GM12878 (cell line): ENCODE measurements at regions not wholly inside any gene's neighbourhood (a gene's known extent, or its start where the extent isn't known, plus 50 kb on each side); places are given as distances from the start of the nearest gene placed in this dataset.

Source experiments
- ATAC-seq: fragments of 200-7000 bp; cut with Tn5 transposase; 3 replicates; pipeline ENCODE4 v1.9.1; 2020; ENCODE audit warnings: mild to moderate bottlenecking, moderate library complexity
- BruUV-seq: library from RNA; stranded (reverse); fragments of 400-500 nt; replicated peaks from 2 replicates; lab custom pipeline; 2021; lab: Mats Ljungman, UMichigan
- CTCF ChIA-PET: fragments of 300-600 bp; sonication (Branson Sonifier 250); formaldehyde crosslinking; extraction: SDS; loops from one replicate; lab custom pipeline; 2021; ENCODE audit warnings: inconsistent platforms; lab: Yijun Ruan, JAX
- POLR2A ChIA-PET: fragments of 350-600 bp; formaldehyde crosslinking; extraction: SDS; loops from one replicate; lab custom pipeline; 2021; ENCODE audit warnings: inconsistent platforms; lab: Charles Lee
- RAD21 ChIA-PET: fragments of 300-600 bp; sonication (Branson Sonifier 250); formaldehyde crosslinking; loops from one replicate; lab custom pipeline; 2023; ENCODE audit warnings: antibody characterized with exemption; ENCODE audit not compliant: unreplicated experiment; lab: Charles Lee
- SMC1A ChIA-PET: fragments of 300-600 bp; sonication (Branson Sonifier 250); formaldehyde crosslinking; loops from one replicate; lab custom pipeline; 2023; ENCODE audit not compliant: unreplicated experiment, uncharacterized antibody; lab: Charles Lee
- DNase-seq: peaks from one replicate; pipeline ENCODE4 v3.0.0-alpha.2; 2011; ENCODE audit warnings: low read depth, low spot score
- FAIRE-seq: peaks from 3 replicates; lab custom pipeline; 2011; peaks lifted over from hg19 to GRCh38; lab: Jason Lieb, UNC
- H2AFZ ChIP-seq: 2 replicates; pipeline ENCODE4 v1.6.0; 2011; ENCODE audit warnings: low read depth, low read length, control low read depth; ENCODE audit not compliant: control insufficient read depth
- H3K27ac ChIP-seq: 2 replicates; pipeline ENCODE4 v1.5.1; 2011; ENCODE audit warnings: control low read depth; ENCODE audit not compliant: control insufficient read depth, insufficient read depth
- H3K27me3 ChIP-seq, 2 experiments: replicated peaks in 1 of 2; 2 replicates each; pipeline versions ENCODE4 v1.6.0 to v1.6.1; 2011; ENCODE audit warnings: low read length in 1 of 2; ENCODE audit not compliant: control insufficient read depth in 2 of 2, insufficient read depth in 2 of 2
- H3K36me3 ChIP-seq, 2 experiments: 2 replicates each; pipeline ENCODE4 v1.5.1; 2011; ENCODE audit warnings: low read length in 1 of 2; ENCODE audit not compliant: control insufficient read depth in 2 of 2, insufficient read depth in 2 of 2
- H3K4me1 ChIP-seq: 2 replicates; pipeline ENCODE4 v1.6.1; 2011; ENCODE audit warnings: mild to moderate bottlenecking, low read length, moderate library complexity, mixed read lengths; ENCODE audit not compliant: control insufficient read depth, insufficient read depth
- H3K4me2 ChIP-seq: 2 replicates; pipeline ENCODE4 v1.6.0; 2011; ENCODE audit warnings: control low read depth; ENCODE audit not compliant: control insufficient read depth, insufficient read depth
- H3K4me3 ChIP-seq: fragments of 200-600 bp; sonication (generic); 2 replicates; pipeline ENCODE4 v1.5.1; 2016
- H3K79me2 ChIP-seq: 2 replicates; pipeline ENCODE4 v1.6.0; 2011; ENCODE audit warnings: low read length; ENCODE audit not compliant: control insufficient read depth, insufficient read depth
- H3K9ac ChIP-seq: 2 replicates; pipeline ENCODE4 v1.8.0; 2011; ENCODE audit warnings: low read length, control low read depth, mixed read lengths; ENCODE audit not compliant: control insufficient read depth, insufficient read depth
- H3K9me3 ChIP-seq: replicated peaks from 3 replicates; pipeline ENCODE4 v1.5.1; 2011; ENCODE audit warnings: mild to moderate bottlenecking, low read length; ENCODE audit not compliant: control insufficient read depth, insufficient read depth
- H4K20me1 ChIP-seq: 2 replicates; pipeline ENCODE4 v1.6.0; 2011; ENCODE audit not compliant: control insufficient read depth, insufficient read depth
- EZH2 ChIP-seq: IDR thresholded peaks from 2 replicates; pipeline ENCODE4 v1.6.1; 2012; ENCODE audit warnings: low read depth, mild to moderate bottlenecking, control low read depth, inconsistent platforms, low read length, borderline replicate concordance; ENCODE audit not compliant: control insufficient read depth
- RAD21 ChIP-seq: IDR thresholded peaks from 2 replicates; pipeline ENCODE4 v1.6.1; 2011; ENCODE audit warnings: mild to moderate bottlenecking, low read depth, low read length, moderate library complexity; ENCODE audit not compliant: insufficient read depth
- SMC3 ChIP-seq: IDR thresholded peaks from 2 replicates; pipeline ENCODE4 v1.6.1; 2011; ENCODE audit warnings: low read length, improper control_type of control experiment, borderline replicate concordance
- SREBF2 ChIP-seq: IDR thresholded peaks from 2 replicates; pipeline ENCODE4 v1.6.1; 2012; ENCODE audit warnings: mild to moderate bottlenecking, low read length
- in situ Hi-C: fragments of 300-500 bp; cut with MboI; formaldehyde crosslinking; loops from 9 replicates; pipeline ENCODE4 v1.14.3; 2018; ENCODE audit warnings: mixed read lengths
- intact Hi-C: fragments of 100-400 bp; cut with micrococcal nuclease; formaldehyde crosslinking; loops from one replicate; pipeline ENCODE4 v1.14.2; 2022; ENCODE audit not compliant: unreplicated experiment
- TF ChIP-seq, protein P1 (sequence below): IDR thresholded peaks from 2 replicates; pipeline ENCODE4 v1.6.1; 2012; ENCODE audit warnings: low read length, inconsistent platforms
- TF ChIP-seq, protein P2 (sequence below), 3 experiments: IDR thresholded peaks in 2 of 3; conservative IDR thresholded peaks in 1 of 3; 2 replicates each; pipeline ENCODE4 v1.5.1; 2011; ENCODE audit warnings: low read depth in 3 of 3, low read length in 3 of 3, mild to moderate bottlenecking in 3 of 3, control low read depth in 2 of 3, moderate library complexity in 2 of 3, inconsistent platforms in 1 of 3, mixed read lengths in 1 of 3; ENCODE audit not compliant: control insufficient read depth in 2 of 3, insufficient read depth in 1 of 3; ENCODE audit errors: extremely low read depth in 1 of 3

DNA sequence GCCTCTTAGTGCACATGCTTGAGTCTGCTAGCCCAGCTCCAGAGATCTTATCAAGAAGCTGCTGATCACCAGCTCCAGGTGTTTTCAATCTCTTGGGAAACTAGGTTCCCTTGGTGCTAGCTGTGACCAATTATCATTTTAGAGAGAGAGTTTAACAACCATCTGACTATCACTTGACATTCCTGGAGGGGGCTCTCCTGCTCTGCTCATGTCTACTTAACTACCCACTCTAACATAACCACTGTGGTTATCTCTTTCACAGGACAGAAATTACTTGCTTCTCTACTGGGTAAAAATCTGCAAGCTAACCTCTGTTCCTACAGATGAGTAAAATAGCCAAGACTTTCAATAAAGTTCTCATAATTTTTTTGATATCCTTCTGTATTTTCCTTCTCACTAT is 823.4 kb upstream of the GJE1 start:
- TF ChIP-seq EZH2 (no peak), SREBF2 (no peak), SMC3 (peak; percentile 27; the same call in 1 of the 2 replicates), RAD21 (peak; percentile 46)
- TF ChIP-seq, protein P1, sequence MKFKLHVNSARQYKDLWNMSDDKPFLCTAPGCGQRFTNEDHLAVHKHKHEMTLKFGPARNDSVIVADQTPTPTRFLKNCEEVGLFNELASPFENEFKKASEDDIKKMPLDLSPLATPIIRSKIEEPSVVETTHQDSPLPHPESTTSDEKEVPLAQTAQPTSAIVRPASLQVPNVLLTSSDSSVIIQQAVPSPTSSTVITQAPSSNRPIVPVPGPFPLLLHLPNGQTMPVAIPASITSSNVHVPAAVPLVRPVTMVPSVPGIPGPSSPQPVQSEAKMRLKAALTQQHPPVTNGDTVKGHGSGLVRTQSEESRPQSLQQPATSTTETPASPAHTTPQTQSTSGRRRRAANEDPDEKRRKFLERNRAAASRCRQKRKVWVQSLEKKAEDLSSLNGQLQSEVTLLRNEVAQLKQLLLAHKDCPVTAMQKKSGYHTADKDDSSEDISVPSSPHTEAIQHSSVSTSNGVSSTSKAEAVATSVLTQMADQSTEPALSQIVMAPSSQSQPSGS, result no peak
- TF ChIP-seq, protein P2, sequence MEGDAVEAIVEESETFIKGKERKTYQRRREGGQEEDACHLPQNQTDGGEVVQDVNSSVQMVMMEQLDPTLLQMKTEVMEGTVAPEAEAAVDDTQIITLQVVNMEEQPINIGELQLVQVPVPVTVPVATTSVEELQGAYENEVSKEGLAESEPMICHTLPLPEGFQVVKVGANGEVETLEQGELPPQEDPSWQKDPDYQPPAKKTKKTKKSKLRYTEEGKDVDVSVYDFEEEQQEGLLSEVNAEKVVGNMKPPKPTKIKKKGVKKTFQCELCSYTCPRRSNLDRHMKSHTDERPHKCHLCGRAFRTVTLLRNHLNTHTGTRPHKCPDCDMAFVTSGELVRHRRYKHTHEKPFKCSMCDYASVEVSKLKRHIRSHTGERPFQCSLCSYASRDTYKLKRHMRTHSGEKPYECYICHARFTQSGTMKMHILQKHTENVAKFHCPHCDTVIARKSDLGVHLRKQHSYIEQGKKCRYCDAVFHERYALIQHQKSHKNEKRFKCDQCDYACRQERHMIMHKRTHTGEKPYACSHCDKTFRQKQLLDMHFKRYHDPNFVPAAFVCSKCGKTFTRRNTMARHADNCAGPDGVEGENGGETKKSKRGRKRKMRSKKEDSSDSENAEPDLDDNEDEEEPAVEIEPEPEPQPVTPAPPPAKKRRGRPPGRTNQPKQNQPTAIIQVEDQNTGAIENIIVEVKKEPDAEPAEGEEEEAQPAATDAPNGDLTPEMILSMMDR (IDR thresholded peaks at IDR 0.05 in 2 of 3, conservative IDR thresholded peaks at IDR 0.05 in 1 of 3; ENCODE audit: control insufficient read depth in 2 of 3, extremely low read depth in 1 of 3, insufficient read depth in 1 of 3, low read depth in 3 of 3, low read length in 3 of 3), result peak in 1 of 3 experiments; percentile 20; a peak in 1 of 6 replicates
- POLR2A ChIA-PET, result no interaction called here
- RAD21 ChIA-PET, result interaction anchor here (0.8 to 0.9 kb wide), 2 partner anchors 253 to 254 kb away, joined by 3 read pairs; no protein-coding TSS in a partner anchor
- in situ Hi-C loops, result no loop called here
- Histone ChIP-seq H3K9ac (no peak overlapping the region), H3K4me1 (no peaks in the 10 kb centered on the region), H3K79me2 (no peaks in the 10 kb centered on the region), H4K20me1 (no peaks in the 10 kb centered on the region), H3K27me3 (no peaks in the 10 kb centered on the region), H3K4me2 (no peak overlapping the region), H3K27ac (no peak overlapping the region), H2AFZ (no peak overlapping the region), H3K9me3 (no peaks in the 10 kb centered on the region; the same call in 2 of the 3 replicates), H3K4me3 (no peak overlapping the region), H3K36me3 (no peaks in the 10 kb centered on the region)
- intact Hi-C loops, result loop anchor here (2.0 kb wide), 1 partner anchor 254 kb away; no protein-coding TSS in a partner anchor
- peak; percentile 48; the same call in 1 of the 3 replicates for ATAC-seq
- SMC1A ChIA-PET, result interaction anchor here (0.6 kb wide), 1 partner anchor 256 kb away, joined by 3 read pairs; no protein-coding TSS in a partner anchor
- no peak for DNase-seq
- BruUV-seq, result no TSS peak
- no peak for FAIRE-seq
- CTCF ChIA-PET, result interaction anchor here (1.0 to 1.2 kb wide), 3 partner anchors 10 to 254 kb away, joined by 3 to 8 read pairs (median 3); no protein-coding TSS in a partner anchor
